ENCODE measurements at regions not wholly inside any gene's neighbourhood (a gene's known extent, or its start where the extent isn't known, plus 50 kb on each side); places are given as distances from the start of the nearest gene placed in this dataset.

DNA sequence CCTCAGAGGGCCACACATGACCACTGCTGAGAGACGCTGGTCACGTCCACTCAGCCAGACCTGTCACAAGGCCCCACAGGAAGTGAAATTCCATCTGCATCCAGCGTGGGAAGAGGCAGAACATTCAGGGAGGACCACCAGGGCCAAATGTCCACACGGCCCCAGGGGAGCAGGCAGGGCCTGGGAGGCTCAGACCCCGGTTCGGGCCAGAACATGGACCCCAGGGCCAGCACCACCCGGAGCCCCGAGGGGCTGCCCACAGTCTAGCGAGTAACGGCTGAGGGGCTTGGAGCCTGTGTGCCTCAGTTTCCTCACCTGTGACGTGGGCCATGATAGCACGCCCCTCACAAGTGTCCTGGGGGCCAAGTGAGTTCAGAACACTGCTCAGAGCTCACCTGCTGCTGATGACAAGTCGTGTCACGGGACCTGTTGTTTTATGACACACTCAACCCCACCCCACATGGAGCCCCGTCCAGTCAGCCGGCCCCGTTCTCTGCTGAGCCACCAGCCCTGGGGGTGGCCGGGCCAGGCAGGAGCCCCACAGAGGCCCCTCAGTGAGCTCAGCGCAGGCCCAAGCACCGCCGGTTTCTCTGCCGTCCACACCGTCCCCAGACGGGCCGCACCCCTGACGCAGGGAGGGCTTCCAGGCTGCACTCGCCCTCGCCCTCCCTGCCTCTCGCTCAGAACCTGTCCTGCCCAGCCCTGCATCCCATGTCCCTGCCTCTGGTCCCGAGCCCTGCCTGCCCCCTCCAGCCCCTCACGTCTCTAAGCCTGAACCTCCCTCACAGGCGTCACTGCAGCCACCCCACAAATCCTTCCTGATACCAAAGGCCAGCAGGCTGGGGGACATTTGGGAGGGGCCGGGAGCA is 79.5 kb upstream of the GALNT9 start:
- no peak for DNase-seq (ENCODE audit: extremely low read depth in 1 of 2, low read depth in 1 of 2)

DNA sequence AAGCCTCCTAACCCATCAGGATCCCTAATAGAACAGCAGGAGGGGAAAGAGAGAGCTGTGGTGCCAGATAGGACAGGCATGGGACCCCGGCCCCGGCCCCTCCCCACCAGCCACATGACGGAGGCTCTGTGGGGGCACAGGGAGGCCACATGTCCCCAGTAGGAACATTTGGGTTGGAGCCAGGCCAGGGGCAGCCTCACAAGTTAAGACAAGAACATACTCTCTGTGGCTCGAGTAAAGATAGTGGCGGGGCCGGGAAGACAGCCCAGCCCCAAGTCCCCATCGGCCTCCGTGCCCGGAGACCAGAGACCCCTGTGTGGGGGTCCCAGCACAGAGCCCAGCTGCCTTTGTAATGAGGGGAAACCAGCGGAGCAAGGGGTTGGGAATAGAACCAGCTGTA is 78.6 kb upstream of the GALNT9 start:
- no peak for DNase-seq (ENCODE audit: extremely low read depth in 1 of 2, low read depth in 1 of 2)

GRCh38 chr12:132407451-132407961 is 78.1 kb upstream of the GALNT9 start:
- DNase-seq (ENCODE audit: extremely low read depth in 1 of 2, low read depth in 1 of 2): no peak

DNA sequence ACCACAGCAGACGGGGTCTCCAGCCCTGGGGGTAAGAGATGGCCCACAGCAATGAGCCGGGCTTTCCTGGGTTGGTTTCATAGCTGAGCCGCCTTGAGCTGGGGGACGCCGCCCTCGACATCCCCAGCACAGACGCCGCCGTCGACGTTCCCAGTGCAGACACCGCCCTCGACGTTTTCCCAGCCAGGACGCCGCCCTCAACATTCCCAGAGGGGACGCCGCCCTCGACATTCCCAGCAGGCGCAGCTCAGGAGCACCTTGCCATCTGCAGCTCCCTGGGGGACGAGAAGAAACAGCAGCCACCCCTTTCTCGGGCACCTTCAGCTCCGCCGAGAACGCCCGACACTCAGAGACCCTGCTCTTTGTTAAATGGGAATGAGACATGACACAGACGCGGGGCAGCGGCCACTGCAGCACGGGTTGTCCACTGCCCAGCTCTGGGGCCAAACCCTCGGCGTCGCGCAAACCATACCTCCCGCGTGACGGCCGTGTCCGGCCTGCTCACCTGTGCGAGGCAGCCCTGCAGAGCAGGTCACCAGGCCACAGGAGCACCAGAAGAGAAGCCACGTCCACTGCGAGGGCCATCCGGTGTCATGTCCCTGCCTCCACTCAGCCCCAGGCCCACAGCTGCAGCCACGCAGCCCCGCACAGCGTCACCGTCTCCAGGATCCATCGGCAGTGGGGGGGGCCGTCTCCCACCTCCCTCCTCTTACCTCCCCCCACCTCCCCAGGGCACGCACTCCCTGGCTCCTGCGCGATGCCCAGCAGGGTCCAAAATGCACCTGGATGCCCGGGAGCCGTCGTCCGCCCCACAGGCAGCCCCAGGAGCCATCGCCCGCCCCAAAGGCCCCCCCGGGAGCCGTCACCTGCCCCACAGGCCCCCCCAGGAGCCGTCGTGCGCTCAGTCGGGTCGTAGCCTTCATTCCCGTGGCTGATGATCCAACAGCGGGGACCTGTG is 77.4 kb upstream of the GALNT9 start:
- DNase-seq (ENCODE audit: extremely low read depth in 1 of 2, low read depth in 1 of 2): no peak

DNA sequence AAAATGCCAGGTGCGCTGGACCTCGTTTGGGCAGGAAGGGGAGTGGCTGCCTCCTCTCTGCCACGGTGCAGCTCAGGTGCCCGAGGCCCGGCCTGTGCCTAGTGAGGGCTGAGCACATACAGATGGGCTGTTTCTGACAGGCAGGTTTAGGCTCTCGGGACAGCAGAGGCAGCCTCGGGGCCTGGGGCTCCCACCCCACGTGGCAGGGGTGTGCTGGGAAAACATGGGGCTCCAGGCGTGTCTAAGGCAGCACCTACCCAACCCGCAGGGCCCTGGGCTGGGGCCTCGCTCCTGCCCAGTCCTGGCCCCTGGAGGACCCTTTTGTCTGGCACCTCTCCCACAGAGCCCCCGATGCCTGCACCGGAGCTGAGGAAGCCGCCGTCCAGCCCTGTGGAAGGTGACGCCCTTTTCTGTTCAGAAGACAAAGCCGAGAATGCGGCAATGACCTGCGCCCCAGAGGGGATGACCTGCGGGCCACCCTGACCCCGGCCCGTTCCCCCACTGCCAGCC is 76.4 kb upstream of the GALNT9 start:
- no peak for DNase-seq (ENCODE audit: extremely low read depth in 1 of 2, low read depth in 1 of 2)

DNA sequence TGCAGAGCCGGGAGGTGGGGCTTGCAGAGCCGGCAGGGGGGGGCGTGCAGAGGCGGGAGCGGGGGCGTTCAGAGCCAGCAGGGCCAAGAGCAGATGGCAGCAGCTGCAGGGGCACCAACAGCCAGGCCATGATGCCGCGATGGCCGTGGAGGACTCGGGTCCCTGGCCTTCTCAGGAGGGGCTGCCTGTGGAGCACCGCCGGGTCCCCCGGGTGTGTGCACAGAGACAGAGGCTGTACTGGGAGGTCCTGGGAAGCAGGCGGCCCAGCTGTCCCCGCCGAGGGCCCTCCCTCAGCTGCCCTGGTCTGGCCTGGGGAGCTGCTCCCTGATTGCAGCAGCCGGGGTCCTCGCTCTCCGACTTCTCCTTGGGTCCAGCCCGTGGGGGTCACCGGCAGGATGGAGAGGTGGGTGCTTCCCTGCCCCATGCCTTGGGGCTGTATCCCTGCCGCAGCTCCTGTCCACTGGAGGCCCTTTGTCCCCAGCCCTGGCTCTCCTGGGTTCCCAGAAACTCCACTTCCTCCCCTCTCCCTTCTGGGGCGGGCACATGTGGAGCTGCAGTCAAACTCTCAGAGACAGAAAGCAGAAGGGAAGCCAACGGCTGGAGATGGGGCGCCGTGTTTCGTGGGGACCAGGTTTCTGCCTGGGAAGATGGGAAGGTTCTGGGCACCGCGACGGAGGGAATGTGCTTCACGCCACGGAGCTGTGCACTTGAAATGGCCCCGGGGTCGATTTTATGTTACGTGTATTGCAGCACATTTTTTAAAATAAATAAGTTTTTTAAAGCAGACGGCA is 75.8 kb upstream of the GALNT9 start:
- DNase-seq (ENCODE audit: extremely low read depth in 1 of 2, low read depth in 1 of 2): no peak

- no peak for DNase-seq (ENCODE audit: extremely low read depth in 1 of 2, low read depth in 1 of 2)
Measured at GRCh38 chr12:132404435-132404855, 75.1 kb upstream of the GALNT9 start.

DNA sequence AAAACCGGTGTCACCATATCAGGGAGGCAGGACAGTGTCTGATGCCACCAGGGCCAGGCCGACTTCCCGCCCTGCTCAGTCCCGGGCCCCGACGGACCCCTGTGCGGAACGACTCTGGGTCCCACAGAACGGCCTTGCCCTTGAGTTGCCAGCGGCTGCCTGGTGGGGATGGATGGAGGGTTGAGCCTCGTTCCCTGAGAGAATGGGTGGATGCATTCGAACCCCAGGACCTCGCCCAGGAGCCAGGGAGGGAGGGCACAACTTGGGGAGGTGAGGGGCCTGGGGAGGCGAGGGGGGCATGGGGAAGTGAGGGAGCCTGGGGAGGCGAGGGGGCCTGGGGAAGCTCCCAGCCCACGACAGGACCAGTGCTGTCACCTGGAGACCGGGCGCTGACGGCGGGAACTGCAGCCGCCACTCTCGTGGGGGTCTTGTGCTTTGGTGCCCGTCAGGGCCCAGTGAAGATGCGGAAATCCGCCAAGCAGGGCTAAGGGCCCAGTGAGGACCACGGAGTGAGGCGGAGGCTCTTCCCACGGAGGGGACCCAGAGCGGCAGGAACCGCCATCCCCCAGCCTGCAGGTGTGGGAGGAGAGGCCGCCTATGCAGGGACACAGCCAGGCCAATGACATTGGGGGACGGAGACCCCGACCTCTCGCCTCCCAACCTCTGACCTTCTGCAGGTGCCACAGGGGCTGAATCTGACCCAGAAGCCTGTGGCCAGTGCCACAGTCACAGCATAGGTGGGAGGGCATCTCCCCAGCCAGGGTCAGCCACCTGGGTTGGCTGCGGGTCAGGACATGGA is 74.4 kb upstream of the GALNT9 start:
- no peak for DNase-seq (ENCODE audit: extremely low read depth in 1 of 2, low read depth in 1 of 2)

GRCh38 chr12:132402831-132403416 is 73.5 kb upstream of the GALNT9 start:
- no peak for DNase-seq (ENCODE audit: extremely low read depth in 1 of 2, low read depth in 1 of 2)

- no peak for DNase-seq (ENCODE audit: extremely low read depth in 1 of 2, low read depth in 1 of 2)
Measured at GRCh38 chr12:132401982-132402381, 72.6 kb upstream of the GALNT9 start.

GRCh38 chr12:132400011-132400641 is 70.7 kb upstream of the GALNT9 start:
- DNase-seq (ENCODE audit: extremely low read depth in 1 of 2, low read depth in 1 of 2): no peak

DNA sequence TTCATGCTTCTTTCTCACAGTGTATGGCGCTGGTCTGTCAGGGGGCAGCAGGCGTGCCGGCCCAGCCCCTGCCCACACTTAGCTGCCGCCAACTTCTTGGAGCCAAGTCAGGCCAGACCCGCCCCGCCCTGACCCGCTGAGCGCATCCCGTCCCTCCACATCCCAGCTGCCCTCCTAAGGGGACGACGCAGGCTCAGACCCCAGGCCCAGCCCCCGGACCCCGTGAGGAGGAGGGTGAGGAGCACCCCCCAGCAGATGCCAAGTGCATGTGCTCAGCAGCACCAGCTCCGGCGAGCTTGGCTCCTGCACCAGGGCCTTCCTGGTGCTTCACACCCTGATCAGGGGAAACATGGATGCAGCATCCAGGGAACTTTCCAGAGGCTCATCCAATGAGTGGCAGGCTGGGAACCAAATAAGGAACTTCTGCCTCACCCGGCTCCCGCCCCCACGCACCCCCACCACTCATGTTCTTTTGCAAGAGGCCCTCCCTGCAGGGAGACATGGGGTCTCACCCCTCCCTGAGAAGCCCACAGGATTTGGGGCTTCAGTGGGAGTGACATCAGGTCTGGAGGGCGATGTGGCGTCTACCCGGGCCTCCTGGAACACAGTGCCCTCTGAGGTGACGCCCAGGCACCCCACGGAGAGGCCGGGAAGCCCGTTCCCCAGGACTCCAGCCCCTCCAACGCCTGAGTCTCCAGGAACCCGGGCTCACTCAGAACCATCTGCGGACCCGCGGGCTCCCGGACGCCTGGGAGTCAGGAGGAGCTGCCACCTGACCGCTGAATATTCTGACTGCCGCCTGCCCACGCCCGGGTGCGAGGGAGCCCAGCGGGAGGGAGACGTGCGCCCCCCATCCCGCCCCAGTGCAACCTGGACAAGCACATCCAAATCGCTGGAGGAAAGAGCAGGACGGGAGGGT is 70.0 kb upstream of the GALNT9 start:
- no peak for DNase-seq (ENCODE audit: extremely low read depth in 1 of 2, low read depth in 1 of 2)

GRCh38 chr12:132398386-132398991 is 69.1 kb upstream of the GALNT9 start:
- DNase-seq (ENCODE audit: extremely low read depth in 1 of 2, low read depth in 1 of 2): no peak

- DNase-seq (ENCODE audit: extremely low read depth in 1 of 2, low read depth in 1 of 2): no peak
Measured at GRCh38 chr12:132397934-132398385, 68.6 kb upstream of the GALNT9 start.

GRCh38 chr12:132397152-132397933 is 68.0 kb upstream of the GALNT9 start:
- DNase-seq (ENCODE audit: extremely low read depth in 1 of 2, low read depth in 1 of 2): no peak

DNA sequence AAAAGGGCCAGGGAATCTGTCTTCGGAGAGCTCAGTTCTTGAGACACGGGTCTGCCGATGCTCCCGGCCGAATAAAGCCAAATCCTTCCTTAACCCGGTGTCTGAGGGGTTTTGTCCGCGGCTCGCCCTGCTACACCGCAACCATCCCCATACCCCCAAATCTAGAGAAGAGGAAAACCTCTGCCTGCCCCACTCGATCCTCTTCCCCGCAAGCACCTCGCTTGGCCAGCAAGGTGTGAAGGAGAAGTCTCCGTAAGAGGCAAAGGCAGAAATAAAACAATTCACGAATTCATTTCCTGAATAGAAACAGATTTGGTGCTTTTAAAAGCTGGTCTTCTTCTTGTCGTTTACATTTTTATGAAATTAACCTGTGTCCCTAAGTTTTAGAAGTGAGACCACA is 67.3 kb upstream of the GALNT9 start:
- DNase-seq (ENCODE audit: extremely low read depth in 1 of 2, low read depth in 1 of 2): no peak

GRCh38 chr12:132395908-132396305 is 66.5 kb upstream of the GALNT9 start:
- no peak for DNase-seq (ENCODE audit: extremely low read depth in 1 of 2, low read depth in 1 of 2)
